H9 (cell line): ENCODE measurements at regions not wholly inside any gene's neighbourhood (a gene's known extent, or its start where the extent isn't known, plus 50 kb on each side); places are given as distances from the start of the nearest gene placed in this dataset.

ENCODE experiments used
- DNase-seq: peaks from one replicate; pipeline ENCODE4 v3.0.0-alpha.2; 2017
- H2AFZ ChIP-seq: one replicate; pipeline ENCODE4 v1.6.1; 2013; ENCODE audit warnings: mild to moderate bottlenecking, low read length, control low read depth, moderate library complexity
- H2AK5ac ChIP-seq: 2 replicates; pipeline ENCODE4 v1.6.1; 2013; ENCODE audit warnings: low read length, control low read depth, mixed read lengths; ENCODE audit not compliant: insufficient read length
- H2BK120ac ChIP-seq: one replicate; pipeline ENCODE4 v1.6.1; 2013; ENCODE audit warnings: low read depth, mild to moderate bottlenecking, low read length, control low read depth, inconsistent platforms; ENCODE audit not compliant: poor library complexity, severe bottlenecking
- H2BK12ac ChIP-seq: 2 replicates; pipeline ENCODE4 v1.6.1; 2013; ENCODE audit warnings: low read length, control low read depth, mixed read lengths, low read depth; ENCODE audit not compliant: insufficient read length
- H2BK15ac ChIP-seq: 2 replicates; pipeline ENCODE4 v1.6.1; 2013; ENCODE audit warnings: low read depth, low read length, control low read depth
- H2BK20ac ChIP-seq: one replicate; pipeline ENCODE4 v1.6.1; 2013; ENCODE audit warnings: low read depth, mild to moderate bottlenecking, low read length, control low read depth, inconsistent platforms; ENCODE audit not compliant: poor library complexity, severe bottlenecking
- H2BK5ac ChIP-seq: 2 replicates; pipeline ENCODE4 v1.6.1; 2013; ENCODE audit warnings: low read length, control low read depth, mixed read lengths; ENCODE audit not compliant: insufficient read length
- H3K14ac ChIP-seq: 2 replicates; pipeline ENCODE4 v1.6.1; 2013; ENCODE audit warnings: low read length, control low read depth; ENCODE audit not compliant: insufficient read depth
- H3K18ac ChIP-seq: 2 replicates; pipeline ENCODE4 v1.6.1; 2013; ENCODE audit warnings: low read depth, mild to moderate bottlenecking, mixed read lengths, low read length, control low read depth; ENCODE audit not compliant: insufficient read length
- H3K23ac ChIP-seq: 2 replicates; pipeline ENCODE4 v1.6.1; 2013; ENCODE audit warnings: low read length, control low read depth, mixed read lengths, low read depth; ENCODE audit not compliant: insufficient read length
- H3K23me2 ChIP-seq: 2 replicates; pipeline ENCODE4 v1.6.1; 2013; ENCODE audit warnings: low read depth, mild to moderate bottlenecking, mixed read lengths, low read length, control low read depth; ENCODE audit not compliant: insufficient read length, poor library complexity, severe bottlenecking
- H3K27ac ChIP-seq: 2 replicates; pipeline ENCODE4 v1.5.1; 2013; ENCODE audit warnings: low read length, control low read depth, mixed read lengths, low read depth; ENCODE audit not compliant: insufficient read length
- H3K27me3 ChIP-seq: 2 replicates; pipeline ENCODE4 v1.6.1; 2013; ENCODE audit warnings: low read length, control low read depth, inconsistent platforms; ENCODE audit not compliant: insufficient read depth
- H3K4ac ChIP-seq: 2 replicates; pipeline ENCODE4 v1.6.1; 2013; ENCODE audit warnings: low read depth, mild to moderate bottlenecking, control low read depth, inconsistent platforms, low read length, moderate library complexity
- H3K4me1 ChIP-seq: 2 replicates; pipeline ENCODE4 v1.6.1; 2013; ENCODE audit warnings: low read length, control low read depth, inconsistent platforms; ENCODE audit not compliant: insufficient read depth
- H3K4me2 ChIP-seq: 2 replicates; pipeline ENCODE4 v1.6.1; 2013; ENCODE audit warnings: low read length, control low read depth, mixed read lengths; ENCODE audit not compliant: insufficient read length, insufficient read depth
- H3K56ac ChIP-seq: 2 replicates; pipeline ENCODE4 v1.6.1; 2013; ENCODE audit warnings: low read depth, mild to moderate bottlenecking, mixed read lengths, low read length, control low read depth; ENCODE audit not compliant: insufficient read length
- H3K79me1 ChIP-seq: 2 replicates; pipeline ENCODE4 v1.6.1; 2013; ENCODE audit warnings: low read depth, mild to moderate bottlenecking, moderate library complexity, low read length, control low read depth, inconsistent platforms; ENCODE audit not compliant: insufficient read depth, poor library complexity, severe bottlenecking
- H3K79me2 ChIP-seq: 2 replicates; pipeline ENCODE4 v1.6.1; 2013; ENCODE audit warnings: low read length, control low read depth, inconsistent platforms; ENCODE audit not compliant: insufficient read depth
- H3K9ac ChIP-seq: 2 replicates; pipeline ENCODE4 v1.6.1; 2013; ENCODE audit warnings: low read length, control low read depth, mixed read lengths; ENCODE audit not compliant: insufficient read length; ENCODE audit errors: extremely low read depth
- H3K9me3 ChIP-seq: one replicate; pipeline ENCODE4 v1.6.1; 2013; ENCODE audit warnings: low read depth, low read length, inconsistent platforms; ENCODE audit not compliant: control insufficient read depth
- H3T11ph ChIP-seq: one replicate; pipeline ENCODE4 v1.6.1; 2013; ENCODE audit warnings: mild to moderate bottlenecking, low read length, control low read depth, inconsistent platforms
- H4K20me1 ChIP-seq: one replicate; pipeline ENCODE4 v1.6.1; 2013; ENCODE audit not compliant: control insufficient read depth, insufficient read length, insufficient read depth
- H4K5ac ChIP-seq: 2 replicates; pipeline ENCODE4 v1.6.1; 2013; ENCODE audit warnings: low read depth, mild to moderate bottlenecking, mixed read lengths, low read length, control low read depth; ENCODE audit not compliant: insufficient read length
- H4K8ac ChIP-seq: replicated peaks from 2 replicates; pipeline ENCODE4 v1.6.1; 2013; ENCODE audit warnings: low read length, control low read depth, mixed read lengths, low read depth; ENCODE audit not compliant: insufficient read length
- H4K91ac ChIP-seq: 2 replicates; pipeline ENCODE4 v1.6.1; 2013; ENCODE audit warnings: low read depth, mild to moderate bottlenecking, moderate library complexity, mixed read lengths, low read length, control low read depth; ENCODE audit not compliant: insufficient read length
- H3K27ac Mint-ChIP-seq, 3 experiments: 2 replicates in 2 of 3; 3 replicates in 1 of 3; pipeline ENCODE4 v1.8.0; 2020 to 2021; ENCODE audit warnings: mixed read lengths in 3 of 3, mild to moderate bottlenecking in 1 of 3, moderate library complexity in 1 of 3
- H3K27me3 Mint-ChIP-seq: 2 replicates; pipeline ENCODE4 v1.8.0; 2021; ENCODE audit warnings: low read depth, mild to moderate bottlenecking, moderate library complexity, mixed read lengths
- H3K36me3 Mint-ChIP-seq, 3 experiments: 2 replicates in 2 of 3; 3 replicates in 1 of 3; pipeline ENCODE4 v1.8.0; 2020 to 2021; ENCODE audit warnings: low read depth in 3 of 3, mixed read lengths in 3 of 3; ENCODE audit not compliant: insufficient read depth in 1 of 3
- H3K4me1 Mint-ChIP-seq, 2 experiments: 2 replicates each; pipeline ENCODE4 v1.8.0; 2020; ENCODE audit warnings: mixed read lengths in 2 of 2
- H3K4me3 Mint-ChIP-seq, 2 experiments: 2 replicates in 1 of 2; 3 replicates in 1 of 2; pipeline ENCODE4 v1.8.0; 2020 to 2021; ENCODE audit warnings: mild to moderate bottlenecking in 2 of 2, mixed read lengths in 2 of 2, moderate library complexity in 1 of 2
- H3K9me3 Mint-ChIP-seq, 2 experiments: 2 replicates in 1 of 2; 3 replicates in 1 of 2; pipeline ENCODE4 v1.8.0; 2020; ENCODE audit warnings: mild to moderate bottlenecking in 2 of 2, mixed read lengths in 2 of 2, moderate library complexity in 1 of 2
- WGBS: extraction: QIAGEN DNeasy Blood & Tissue Kit; methylation state at CpG from one replicate; pipeline ENCODE4 v1.1.7; 2013; ENCODE audit warnings: missing lambda C conversion rate, low lambda C conversion rate, mixed read lengths; ENCODE audit not compliant: insufficient read length; ENCODE audit errors: extremely low coverage; 5-methylcytosine and 5-hydroxymethylcytosine counted together
- TF ChIP-seq, protein P1 (sequence below): fragments of 200-600 bp; sonication (generic); conservative IDR thresholded peaks from 3 replicates; pipeline ENCODE4 v1.8.0; 2021; ENCODE audit warnings: antibody characterized with exemption, mild to moderate bottlenecking

DNA sequence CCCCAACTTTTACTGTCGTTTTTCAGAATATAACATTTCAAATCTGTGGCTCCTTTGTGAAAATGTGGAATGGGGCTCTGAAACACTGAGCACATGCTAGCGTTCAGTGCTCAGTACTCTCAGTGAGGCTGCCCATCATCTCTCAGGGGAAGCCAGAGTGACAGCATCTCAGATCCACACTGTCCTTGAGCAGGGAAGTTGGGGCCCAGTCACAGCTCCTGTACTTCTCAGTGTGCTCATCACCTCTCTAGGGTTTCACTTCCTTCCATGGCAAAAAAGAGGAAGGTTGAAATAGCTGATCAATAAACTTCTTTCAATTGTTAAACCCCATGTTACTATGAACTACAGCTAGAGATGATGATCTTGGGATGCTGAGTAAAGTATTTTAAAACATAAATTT, 565.9 kb upstream of the SPRY2 start:
- Histone ChIP-seq H3K27me3 (no peaks in the 10 kb centered on the region), H2AFZ (no peak overlapping the region), H3K23ac (no peak overlapping the region), H3K9me3 (no peaks in the 10 kb centered on the region), H3K56ac (no peak overlapping the region), H3K4me1 (no peaks in the 10 kb centered on the region), H2AK5ac (no peak overlapping the region), H3K4me2 (no peak overlapping the region), H3K4ac (no peak overlapping the region), H4K8ac (no peak overlapping the region), H2BK15ac (no peak overlapping the region), H2BK20ac (no peak overlapping the region), H2BK12ac (no peak overlapping the region), H4K91ac (no peak overlapping the region), H3K14ac (no peak overlapping the region), H3K27ac (no peak overlapping the region), H3K79me1 (no peaks in the 10 kb centered on the region), H4K20me1 (no peaks in the 10 kb centered on the region), H3K79me2 (no peaks in the 10 kb centered on the region), H4K5ac (no peak overlapping the region), H2BK120ac (no peak overlapping the region), H3K18ac (no peak overlapping the region), H2BK5ac (no peak overlapping the region), H3T11ph (no peak overlapping the region), H3K9ac (no peak overlapping the region), H3K23me2 (no peaks in the 10 kb centered on the region)
- Mint-ChIP-seq H3K4me1 (no peaks in the 10 kb centered on the region), H3K36me3 (peaks cover 0 to 3% (median 1%) of the 10 kb centered on the region in 3 experiments; a peak in 1 of 7 replicates), H3K9me3 (peaks cover 2 to 4% of the 10 kb centered on the region in 2 experiments; a peak in 4 of 5 replicates), H3K4me3 (no peak overlapping the region), H3K27me3 (no peaks in the 10 kb centered on the region), H3K27ac (no peak overlapping the region)
- TF ChIP-seq, protein P1, sequence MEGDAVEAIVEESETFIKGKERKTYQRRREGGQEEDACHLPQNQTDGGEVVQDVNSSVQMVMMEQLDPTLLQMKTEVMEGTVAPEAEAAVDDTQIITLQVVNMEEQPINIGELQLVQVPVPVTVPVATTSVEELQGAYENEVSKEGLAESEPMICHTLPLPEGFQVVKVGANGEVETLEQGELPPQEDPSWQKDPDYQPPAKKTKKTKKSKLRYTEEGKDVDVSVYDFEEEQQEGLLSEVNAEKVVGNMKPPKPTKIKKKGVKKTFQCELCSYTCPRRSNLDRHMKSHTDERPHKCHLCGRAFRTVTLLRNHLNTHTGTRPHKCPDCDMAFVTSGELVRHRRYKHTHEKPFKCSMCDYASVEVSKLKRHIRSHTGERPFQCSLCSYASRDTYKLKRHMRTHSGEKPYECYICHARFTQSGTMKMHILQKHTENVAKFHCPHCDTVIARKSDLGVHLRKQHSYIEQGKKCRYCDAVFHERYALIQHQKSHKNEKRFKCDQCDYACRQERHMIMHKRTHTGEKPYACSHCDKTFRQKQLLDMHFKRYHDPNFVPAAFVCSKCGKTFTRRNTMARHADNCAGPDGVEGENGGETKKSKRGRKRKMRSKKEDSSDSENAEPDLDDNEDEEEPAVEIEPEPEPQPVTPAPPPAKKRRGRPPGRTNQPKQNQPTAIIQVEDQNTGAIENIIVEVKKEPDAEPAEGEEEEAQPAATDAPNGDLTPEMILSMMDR: no peak
- no peak for DNase-seq
- no CpG with 5 or more reads among the region's 2 CpGs for WGBS
